A549 (cell line): ENCODE measurements at regions not wholly inside any gene's neighbourhood (a gene's known extent, or its start where the extent isn't known, plus 50 kb on each side); places are given as distances from the start of the nearest gene placed in this dataset.

Experiments used
- CTCF ChIP-seq: fragments of >200 bp; sonication (Bioruptor Twin); formaldehyde crosslinking; IDR thresholded peaks from 3 replicates; pipeline ENCODE4 v1.5.1; 2016
- EHMT2 ChIP-seq: fragments of 200-600 bp; sonication (generic); IDR thresholded peaks from 2 replicates; pipeline ENCODE4 v1.6.1; 2016; ENCODE audit warnings: antibody characterized with exemption, low read depth, mild to moderate bottlenecking, moderate library complexity
- HDAC2 ChIP-seq: fragments of 200-600 bp; sonication (generic); IDR thresholded peaks from 2 replicates; pipeline ENCODE4 v1.6.1; 2016
- HMGXB4 ChIP-seq: fragments of 250-450 bp; sonication (Bioruptor Pico); IDR thresholded peaks from 2 replicates; pipeline ENCODE4 v1.5.0; 2021; ENCODE audit warnings: mild to moderate bottlenecking, moderate library complexity, borderline replicate concordance
- HOXA7 ChIP-seq: fragments of 250-450 bp; sonication (Bioruptor Pico); IDR thresholded peaks from 2 replicates; pipeline ENCODE4 v1.5.0; 2020; ENCODE audit warnings: mild to moderate bottlenecking, moderate library complexity
- JUNB ChIP-seq: fragments of >200 bp; sonication (Bioruptor Twin); formaldehyde crosslinking; IDR thresholded peaks from 2 replicates; pipeline ENCODE4 v1.6.1; 2016
- MAFK ChIP-seq: fragments of 450-650 bp; IDR thresholded peaks from 2 replicates; pipeline ENCODE4 v1.6.1; 2014; ENCODE audit not compliant: partially characterized antibody
- MAX ChIP-seq: IDR thresholded peaks from 2 replicates; pipeline ENCODE4 v1.6.1; 2012
- NR3C1 ChIP-seq: fragments of >200 bp; sonication (Bioruptor Twin); formaldehyde crosslinking; IDR thresholded peaks from 3 replicates; pipeline ENCODE4 v1.6.1; 2017
- POLR2A ChIP-seq: IDR thresholded peaks from 2 replicates; pipeline ENCODE4 v1.6.1; 2012; ENCODE audit warnings: mild to moderate bottlenecking, low read length
- POLR2AphosphoS2 ChIP-seq: conservative IDR thresholded peaks from 2 replicates; pipeline ENCODE4 v1.6.1; 2012; ENCODE audit warnings: low read length, improper control_type of control experiment, inconsistent platforms
- REST ChIP-seq: fragments of 200-600 bp; sonication (generic); IDR thresholded peaks from 2 replicates; pipeline ENCODE4 v1.6.1; 2016; ENCODE audit warnings: antibody characterized with exemption, mild to moderate bottlenecking, moderate library complexity
- RFX5 ChIP-seq: fragments of 450-650 bp; IDR thresholded peaks from 2 replicates; pipeline ENCODE4 v1.7.1; 2014; ENCODE audit warnings: antibody characterized with exemption, mild to moderate bottlenecking, moderate library complexity

- TF ChIP-seq POLR2AphosphoS2 (no peak), CTCF (no peak), MAX (no peak), JUNB (no peak), REST (no peak), RFX5 (no peak), NR3C1 (no peak), MAFK (no peak), HOXA7 (no peak), POLR2A (no peak), HMGXB4 (CRISPR knock-in tag) (no peak), HDAC2 (no peak), EHMT2 (no peak)
These were observed 229.4 kb upstream of the RGS6 start for GRCh38 chr14:71702786-71703185.
